Endothelial cell of umbilical vein (primary cell): ENCODE measurements at regions not wholly inside any gene's neighbourhood (a gene's known extent, or its start where the extent isn't known, plus 50 kb on each side); places are given as distances from the start of the nearest gene placed in this dataset.

ENCODE experiments used
- EZH2 ChIP-seq: IDR thresholded peaks from 2 replicates; pipeline ENCODE4 v1.6.1; 2012; ENCODE audit warnings: borderline replicate concordance, low read depth, mild to moderate bottlenecking, moderate library complexity, low read length, inconsistent platforms; ENCODE audit not compliant: severe bottlenecking
- FOS ChIP-seq: IDR thresholded peaks from 2 replicates; pipeline ENCODE4 v1.6.1; 2011; ENCODE audit warnings: mild to moderate bottlenecking, low read length, moderate library complexity, borderline replicate concordance; ENCODE audit not compliant: insufficient read depth
- GATA2 ChIP-seq: IDR thresholded peaks from 2 replicates; pipeline ENCODE4 v1.7.0; 2011; ENCODE audit warnings: low read depth, mild to moderate bottlenecking, moderate library complexity, mixed read lengths, low read length; ENCODE audit not compliant: insufficient read length, insufficient read depth
- JUN ChIP-seq: IDR thresholded peaks from 2 replicates; pipeline ENCODE4 v1.6.1; 2011; ENCODE audit warnings: borderline replicate concordance, low read depth; ENCODE audit not compliant: insufficient read length, insufficient read depth
- MYC ChIP-seq: IDR thresholded peaks from one replicate; pipeline ENCODE4 v1.6.1; 2011; ENCODE audit warnings: mild to moderate bottlenecking, low read depth, low read length
- POLR2A ChIP-seq: IDR thresholded peaks from 2 replicates; pipeline ENCODE4 v1.6.1; 2012; ENCODE audit warnings: low read depth, mild to moderate bottlenecking, control low read depth, low read length
- POLR2AphosphoS5 ChIP-seq: IDR thresholded peaks from 2 replicates; pipeline ENCODE4 v1.6.1; 2012; ENCODE audit warnings: low read depth, mild to moderate bottlenecking, control low read depth, low read length, moderate library complexity; ENCODE audit not compliant: insufficient read depth
- TF ChIP-seq, protein P1 (sequence below): IDR thresholded peaks from 2 replicates; pipeline ENCODE4 v1.6.1; 2011; ENCODE audit not compliant: insufficient read depth, insufficient read length
- TF ChIP-seq, protein P2 (sequence below), 2 donors: IDR thresholded peaks; 1 replicate in 1 of 2; 2 replicates in 1 of 2; pipeline ENCODE4 v1.5.1; 2011; ENCODE audit warnings: low read length in 2 of 2, mild to moderate bottlenecking in 2 of 2, moderate library complexity in 2 of 2, control low read depth in 1 of 2, inconsistent platforms in 1 of 2, low read depth in 1 of 2; ENCODE audit not compliant: insufficient read depth in 1 of 2; ENCODE audit errors: extremely low read depth in 1 of 2

DNA sequence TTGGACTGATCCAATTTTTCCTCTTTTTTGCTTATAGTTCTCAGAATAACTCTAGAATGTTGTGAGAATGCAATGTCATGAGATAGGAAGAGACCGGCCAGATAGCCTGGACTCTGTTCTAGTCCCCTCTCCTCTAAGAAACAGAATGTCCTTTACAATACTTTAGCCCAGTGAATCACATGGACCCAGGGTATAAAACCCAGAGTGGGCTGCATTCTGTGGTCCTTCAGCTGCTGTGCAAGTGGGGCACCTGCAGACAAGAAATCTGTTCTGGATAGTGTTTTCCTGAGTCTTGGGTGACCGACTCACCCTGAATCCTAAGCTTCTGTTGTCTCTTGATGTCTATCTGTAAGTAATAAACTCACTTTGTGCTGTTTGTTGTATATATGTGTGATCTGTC, 368.6 kb upstream of the DPH6 start:
- TF ChIP-seq FOS: no peak
- no peak for TF ChIP-seq POLR2AphosphoS5
- TF ChIP-seq POLR2A: no peak
- TF ChIP-seq, protein P1, sequence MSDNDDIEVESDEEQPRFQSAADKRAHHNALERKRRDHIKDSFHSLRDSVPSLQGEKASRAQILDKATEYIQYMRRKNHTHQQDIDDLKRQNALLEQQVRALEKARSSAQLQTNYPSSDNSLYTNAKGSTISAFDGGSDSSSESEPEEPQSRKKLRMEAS: no peak
- no peak for TF ChIP-seq JUN
- no peak for TF ChIP-seq EZH2
- TF ChIP-seq, protein P2, sequence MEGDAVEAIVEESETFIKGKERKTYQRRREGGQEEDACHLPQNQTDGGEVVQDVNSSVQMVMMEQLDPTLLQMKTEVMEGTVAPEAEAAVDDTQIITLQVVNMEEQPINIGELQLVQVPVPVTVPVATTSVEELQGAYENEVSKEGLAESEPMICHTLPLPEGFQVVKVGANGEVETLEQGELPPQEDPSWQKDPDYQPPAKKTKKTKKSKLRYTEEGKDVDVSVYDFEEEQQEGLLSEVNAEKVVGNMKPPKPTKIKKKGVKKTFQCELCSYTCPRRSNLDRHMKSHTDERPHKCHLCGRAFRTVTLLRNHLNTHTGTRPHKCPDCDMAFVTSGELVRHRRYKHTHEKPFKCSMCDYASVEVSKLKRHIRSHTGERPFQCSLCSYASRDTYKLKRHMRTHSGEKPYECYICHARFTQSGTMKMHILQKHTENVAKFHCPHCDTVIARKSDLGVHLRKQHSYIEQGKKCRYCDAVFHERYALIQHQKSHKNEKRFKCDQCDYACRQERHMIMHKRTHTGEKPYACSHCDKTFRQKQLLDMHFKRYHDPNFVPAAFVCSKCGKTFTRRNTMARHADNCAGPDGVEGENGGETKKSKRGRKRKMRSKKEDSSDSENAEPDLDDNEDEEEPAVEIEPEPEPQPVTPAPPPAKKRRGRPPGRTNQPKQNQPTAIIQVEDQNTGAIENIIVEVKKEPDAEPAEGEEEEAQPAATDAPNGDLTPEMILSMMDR (IDR thresholded peaks at IDR 0.05; ENCODE audit: extremely low read depth in 1 of 2, insufficient read depth in 1 of 2, low read depth in 1 of 2, low read length in 2 of 2): no peak
- no peak for TF ChIP-seq MYC
- no peak for TF ChIP-seq GATA2
